ENCODE measurements at regions not wholly inside any gene's neighbourhood (a gene's known extent, or its start where the extent isn't known, plus 50 kb on each side); places are given as distances from the start of the nearest gene placed in this dataset.

DNA sequence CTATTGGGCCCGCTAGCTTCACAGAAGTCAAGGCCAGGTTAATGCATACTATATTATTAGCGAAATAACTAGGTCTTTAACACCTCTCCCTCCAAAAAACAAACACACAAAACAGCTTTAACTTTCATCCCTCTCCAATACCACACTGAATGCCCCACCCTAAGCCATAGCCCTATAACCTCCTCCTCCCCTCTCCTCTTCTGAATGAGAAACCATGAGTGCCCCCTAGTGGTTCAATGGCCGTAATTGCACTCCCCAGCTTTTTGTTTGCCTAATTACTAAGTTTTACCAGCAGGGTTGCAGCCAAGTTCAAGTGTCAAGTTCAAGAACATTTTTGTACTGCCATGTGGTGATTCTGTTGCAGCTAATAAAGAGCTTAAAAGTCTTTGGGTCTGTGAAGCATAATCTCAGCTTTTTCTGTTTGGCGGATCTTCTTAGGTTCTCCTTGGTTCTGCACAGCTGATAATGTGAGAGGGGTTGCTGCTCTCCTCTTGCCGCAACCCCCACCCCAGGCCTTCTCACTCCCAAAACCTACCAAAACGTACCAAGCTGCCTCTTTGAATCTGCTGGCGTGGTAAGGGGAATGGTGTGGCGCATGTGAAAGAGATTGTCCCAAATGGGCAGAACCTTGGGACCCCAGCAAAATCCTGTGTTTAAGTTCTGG, 57.9 kb downstream of the RPL22L1 start:
- TF ChIP-seq, protein P1, sequence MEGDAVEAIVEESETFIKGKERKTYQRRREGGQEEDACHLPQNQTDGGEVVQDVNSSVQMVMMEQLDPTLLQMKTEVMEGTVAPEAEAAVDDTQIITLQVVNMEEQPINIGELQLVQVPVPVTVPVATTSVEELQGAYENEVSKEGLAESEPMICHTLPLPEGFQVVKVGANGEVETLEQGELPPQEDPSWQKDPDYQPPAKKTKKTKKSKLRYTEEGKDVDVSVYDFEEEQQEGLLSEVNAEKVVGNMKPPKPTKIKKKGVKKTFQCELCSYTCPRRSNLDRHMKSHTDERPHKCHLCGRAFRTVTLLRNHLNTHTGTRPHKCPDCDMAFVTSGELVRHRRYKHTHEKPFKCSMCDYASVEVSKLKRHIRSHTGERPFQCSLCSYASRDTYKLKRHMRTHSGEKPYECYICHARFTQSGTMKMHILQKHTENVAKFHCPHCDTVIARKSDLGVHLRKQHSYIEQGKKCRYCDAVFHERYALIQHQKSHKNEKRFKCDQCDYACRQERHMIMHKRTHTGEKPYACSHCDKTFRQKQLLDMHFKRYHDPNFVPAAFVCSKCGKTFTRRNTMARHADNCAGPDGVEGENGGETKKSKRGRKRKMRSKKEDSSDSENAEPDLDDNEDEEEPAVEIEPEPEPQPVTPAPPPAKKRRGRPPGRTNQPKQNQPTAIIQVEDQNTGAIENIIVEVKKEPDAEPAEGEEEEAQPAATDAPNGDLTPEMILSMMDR (conservative IDR thresholded peaks at IDR 0.05) = peak; percentile 99
- no peak for TF ChIP-seq ZFX (IDR thresholded peaks at IDR 0.05)
